Medulla oblongata (tissue), 1 donor: ENCODE measurements at regions not wholly inside any gene's neighbourhood (a gene's known extent, or its start where the extent isn't known, plus 50 kb on each side); places are given as distances from the start of the nearest gene placed in this dataset.
"Not testable (repeated sequence)": the region's sequence is repeated elsewhere in the genome, so short reads cannot be mapped to it uniquely, and the experiment has no call there.

Experiments
- DNase-seq: peaks from one replicate; pipeline ENCODE4 v3.0.0-alpha.2; 2015; ENCODE audit errors: extremely low spot score

GRCh38 chr6:100322886-100323285 is 141.8 kb downstream of the SIM1 start:
- DNase-seq: no peak

GRCh38 chr6:100320686-100321085 is 144.0 kb downstream of the SIM1 start:
- DNase-seq: no peak

GRCh38 chr6:100317031-100317430 is 147.7 kb downstream of the SIM1 start:
- DNase-seq: no peak

GRCh38 chr6:100314186-100314585 is 150.5 kb downstream of the SIM1 start:
- no peak for DNase-seq

DNA sequence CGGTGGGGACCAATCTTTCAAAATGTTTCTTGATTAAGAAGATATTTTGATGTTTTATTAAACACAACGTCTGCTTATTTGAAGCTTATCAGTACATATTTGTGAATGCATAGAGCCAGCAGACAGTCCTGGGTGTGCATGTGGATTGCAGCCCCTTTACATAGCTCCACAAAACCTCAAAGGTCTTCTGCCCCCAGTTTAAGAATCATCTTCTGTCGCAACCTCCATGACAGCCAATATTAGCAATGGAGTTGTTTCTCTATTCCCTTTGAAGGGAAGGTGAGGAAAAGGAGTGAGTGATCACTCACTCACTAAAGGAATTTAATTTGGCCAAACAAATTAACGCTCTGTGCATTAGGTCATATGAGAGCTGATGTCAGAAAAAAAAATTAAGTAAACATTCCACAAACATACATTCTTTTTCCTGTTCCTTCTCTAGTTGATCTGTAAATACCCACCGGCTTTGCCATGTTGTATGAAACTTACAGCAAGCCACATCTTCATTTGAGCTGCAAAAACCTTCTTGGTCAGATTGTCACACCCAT is 152.9 kb downstream of the SIM1 start:
- no peak for DNase-seq

- DNase-seq: no peak
Measured at GRCh38 chr6:100309174-100309573, 155.5 kb downstream of the SIM1 start.

DNA sequence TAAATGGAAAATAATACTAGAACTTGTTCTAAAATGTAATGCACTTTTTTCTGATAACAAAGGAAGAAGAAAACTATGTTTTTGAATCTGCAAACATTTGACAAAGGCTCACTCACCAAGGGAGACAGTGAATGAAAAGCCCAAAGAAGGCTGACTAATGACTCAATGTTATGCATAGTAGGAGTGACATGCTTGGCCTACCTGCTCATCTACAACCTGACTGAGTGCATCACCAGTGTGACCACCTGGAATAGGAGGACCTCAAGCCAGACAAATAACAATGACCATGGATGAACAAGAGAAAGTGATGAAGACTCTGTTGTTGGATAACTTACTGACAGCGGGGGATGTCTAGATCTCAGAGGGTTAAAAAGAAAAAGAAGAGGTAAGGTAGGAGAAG is 157.2 kb downstream of the SIM1 start:
- no peak for DNase-seq

DNA sequence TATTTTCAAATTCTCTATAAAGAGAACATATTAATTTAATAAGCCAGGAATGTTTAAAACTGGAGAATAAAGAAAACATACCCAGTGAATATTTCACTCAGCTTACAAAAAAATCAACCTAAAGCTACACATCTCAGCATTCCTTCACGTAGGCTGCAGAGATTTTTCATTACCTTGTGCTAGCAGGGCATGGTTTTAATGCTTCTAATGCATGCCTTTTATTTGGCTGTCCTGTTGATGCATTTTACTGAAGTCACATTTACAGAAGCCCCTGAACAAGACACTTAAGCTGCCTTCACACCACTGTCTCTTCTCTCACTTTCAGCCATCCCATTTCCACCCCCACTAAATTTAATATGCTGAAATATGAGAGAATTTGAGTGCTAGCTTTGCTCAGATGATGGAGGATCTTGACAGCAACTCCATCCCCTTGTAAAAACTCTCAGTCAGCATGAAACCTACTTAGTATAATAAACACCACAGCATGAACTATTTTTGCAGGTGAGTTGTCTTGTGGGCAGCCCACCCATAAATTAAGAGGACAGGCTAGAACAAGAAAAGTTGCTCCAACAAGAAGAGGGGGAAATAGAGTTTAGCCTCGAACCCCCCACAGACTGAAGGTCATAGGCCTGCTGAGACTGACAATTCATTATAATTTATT is 159.4 kb downstream of the SIM1 start:
- DNase-seq: no peak

GRCh38 chr6:100304575-100304974 is 160.1 kb downstream of the SIM1 start:
- no peak for DNase-seq

GRCh38 chr6:100301731-100302130 is 163.0 kb downstream of the SIM1 start:
- DNase-seq: no peak

DNA sequence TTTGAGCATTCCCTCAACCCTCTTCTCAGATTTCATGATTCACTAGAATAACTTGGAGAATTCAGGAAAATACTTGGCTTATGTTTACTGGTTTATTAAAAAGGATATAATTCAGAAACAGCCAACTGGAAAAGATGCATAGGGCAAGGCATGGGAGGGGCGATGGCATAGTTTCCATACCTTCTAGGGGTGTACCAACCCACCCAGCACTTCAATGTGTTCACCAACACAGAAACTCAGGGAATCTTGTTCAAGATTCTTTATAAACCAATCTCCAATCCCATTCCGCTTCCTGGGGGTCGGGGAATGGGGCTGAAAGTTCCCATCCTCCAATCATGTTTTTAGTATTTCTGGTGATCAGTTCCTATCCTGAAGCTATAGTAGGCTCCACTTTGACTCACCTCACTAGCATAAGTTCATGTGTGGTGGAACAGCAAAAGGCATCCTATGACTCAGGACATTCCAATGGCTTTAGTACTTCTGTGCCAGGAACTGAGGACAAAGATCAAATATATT is 164.4 kb downstream of the SIM1 start:
- no peak for DNase-seq

DNA sequence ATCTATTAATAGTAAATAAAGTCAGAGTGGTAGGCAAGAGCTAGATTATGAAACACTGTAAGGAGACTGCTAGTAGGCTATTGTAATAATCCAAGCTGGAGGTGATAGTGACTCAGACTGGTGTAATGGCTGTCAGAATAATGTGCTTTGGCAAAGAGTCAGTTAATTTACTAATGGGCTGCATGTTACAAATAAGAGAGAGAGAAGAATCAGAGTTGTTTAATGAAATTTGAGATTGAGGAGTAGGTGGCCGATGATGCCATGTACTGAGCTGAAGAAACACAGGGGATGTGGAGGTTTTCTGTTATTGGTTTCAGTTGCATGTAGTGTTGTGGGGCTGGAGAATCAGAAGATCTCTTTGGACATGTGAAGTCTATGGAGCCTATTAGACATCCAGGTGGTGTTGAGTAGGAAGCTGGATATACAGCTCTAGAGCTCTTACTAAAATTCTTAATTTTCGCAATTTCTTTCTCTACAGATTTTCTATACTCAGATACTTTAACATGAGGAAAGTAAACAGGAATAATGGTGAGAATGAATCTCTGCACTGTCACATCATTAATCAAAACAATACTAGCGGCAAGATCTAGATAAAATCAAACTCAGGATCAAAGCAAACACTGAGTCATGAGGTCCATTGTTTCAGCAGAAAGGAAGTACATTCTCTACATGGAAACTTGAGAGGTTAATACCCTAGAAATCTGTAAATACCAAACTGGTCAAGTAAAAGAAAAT is 167.7 kb downstream of the SIM1 start:
- DNase-seq: no peak

DNA sequence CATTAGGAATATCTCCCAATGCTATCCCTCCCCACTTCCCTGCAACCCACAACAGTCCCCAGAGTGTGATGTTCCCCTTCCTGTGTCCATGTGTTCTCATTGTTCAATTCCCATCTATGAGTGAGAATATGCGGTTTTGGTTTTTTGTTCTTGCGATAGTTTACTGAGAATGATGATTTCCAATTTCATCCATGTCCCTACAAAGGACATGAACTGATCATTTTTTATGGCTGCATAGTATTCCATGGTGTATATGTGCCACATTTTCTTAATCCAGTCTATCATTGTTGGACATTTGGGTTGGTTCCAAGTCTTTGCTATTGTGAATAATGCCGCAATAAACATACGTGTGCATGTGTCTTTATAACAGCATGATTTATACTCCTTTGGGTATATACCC is 169.5 kb downstream of the SIM1 start:
- not testable (repeated sequence) for DNase-seq

- DNase-seq: no peak
Measured at GRCh38 chr6:100289285-100289684, 175.4 kb downstream of the SIM1 start.

GRCh38 chr6:100288311-100288710 is 176.4 kb downstream of the SIM1 start:
- DNase-seq: no peak

DNA sequence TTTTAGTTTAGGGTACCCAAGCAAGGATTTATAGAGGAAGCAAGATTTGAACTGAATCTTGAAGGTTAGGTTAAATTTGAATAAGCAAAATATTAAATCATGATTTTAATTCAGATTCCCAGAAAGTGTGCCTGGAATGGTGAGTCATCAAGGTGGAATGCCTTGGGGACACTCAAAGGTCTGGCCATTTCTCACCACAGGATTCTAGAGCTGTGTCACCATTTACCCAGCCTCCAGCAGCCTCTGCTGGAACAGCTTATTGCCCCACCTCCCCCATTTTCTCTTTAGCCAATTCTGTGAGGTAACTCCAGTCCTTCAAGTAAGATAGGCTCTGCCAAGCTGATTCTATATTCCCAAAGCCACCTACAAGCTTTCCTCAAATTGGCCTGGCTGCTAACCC is 181.4 kb downstream of the SIM1 start:
- DNase-seq: no peak

DNA sequence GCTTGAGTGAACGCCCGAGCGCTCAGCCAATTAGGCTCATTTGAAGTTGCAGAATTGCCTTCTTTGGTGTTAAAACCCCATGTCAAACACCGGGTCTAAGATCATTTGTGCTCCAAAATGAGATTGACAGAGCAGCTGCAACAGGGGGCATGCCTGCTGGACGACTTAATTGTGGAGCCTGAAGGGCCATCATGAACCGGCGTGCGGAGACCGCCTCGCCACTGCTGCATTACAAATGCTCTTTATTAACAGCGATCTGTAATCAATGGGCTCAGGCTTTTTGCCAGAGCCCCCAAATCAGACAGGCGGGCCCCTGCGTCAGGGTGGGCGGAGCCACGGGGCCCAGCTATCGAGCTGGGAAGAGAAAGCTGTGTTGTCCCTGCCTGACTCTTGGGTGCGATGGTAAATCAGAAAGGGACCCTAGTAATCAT is 183.2 kb downstream of the SIM1 start:
- DNase-seq: peak; percentile 3

- DNase-seq: no peak
Measured at GRCh38 chr6:100276311-100277057, 188.2 kb downstream of the SIM1 start.

- DNase-seq: no peak
Measured at GRCh38 chr6:100274147-100274546, 190.6 kb downstream of the SIM1 start.

DNA sequence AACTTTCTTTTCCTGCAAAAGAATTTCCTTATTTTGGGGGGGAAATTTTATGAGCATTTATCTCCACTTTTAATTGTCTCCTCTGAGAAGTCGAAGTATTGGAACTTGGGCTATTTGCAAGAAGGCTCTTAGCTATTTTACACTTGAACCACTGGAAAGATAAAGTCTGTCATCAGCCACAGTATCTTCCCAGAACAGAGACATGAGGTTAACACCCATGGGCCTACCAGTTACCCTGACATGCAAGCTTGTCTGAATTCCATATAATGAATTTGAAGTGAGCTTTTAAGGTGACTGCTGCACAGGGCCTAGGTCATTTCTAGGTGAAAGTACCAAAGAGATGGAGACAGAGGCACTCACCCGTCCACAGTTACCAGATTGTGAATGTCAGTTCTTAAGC is 193.1 kb downstream of the SIM1 start:
- no peak for DNase-seq

DNA sequence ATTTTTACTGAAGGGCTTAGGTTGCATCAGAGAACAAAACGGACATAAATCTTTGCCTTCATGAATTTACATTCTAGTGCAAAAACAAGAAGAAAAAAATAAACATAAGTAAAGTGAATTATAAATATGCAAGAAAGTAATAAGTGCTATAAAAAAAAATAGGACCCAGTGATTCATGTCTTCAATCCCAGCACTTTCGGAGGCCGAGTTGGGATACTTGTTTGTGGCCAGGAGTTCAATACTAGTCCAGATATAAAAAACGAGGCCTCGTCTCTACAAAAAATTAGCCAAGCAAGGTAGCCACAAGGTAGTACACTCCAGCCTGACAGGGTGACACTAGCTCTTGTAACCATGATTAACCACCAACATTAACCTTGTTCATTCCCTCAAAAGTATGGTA is 193.5 kb downstream of the SIM1 start:
- no peak for DNase-seq

DNA sequence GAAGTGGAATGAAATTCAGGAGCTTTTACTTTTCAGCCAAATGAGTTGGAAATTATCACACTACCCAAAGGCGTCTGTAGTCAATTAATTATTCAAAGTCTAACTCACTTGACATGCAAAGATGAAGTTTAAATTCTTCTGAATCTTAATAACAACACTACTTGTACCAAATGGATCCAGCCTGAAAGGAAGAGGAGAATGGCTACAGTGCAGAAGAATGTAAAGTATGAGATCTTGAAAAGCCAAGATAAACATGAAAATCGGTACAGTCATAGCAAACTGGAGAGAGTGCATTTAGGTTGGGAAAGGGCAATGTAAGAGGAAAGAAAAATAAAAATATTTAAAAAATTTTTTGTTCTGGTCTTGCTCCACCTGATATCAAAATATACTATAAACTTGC is 195.5 kb downstream of the SIM1 start:
- DNase-seq: no peak
